ENCODE measurements at regions not wholly inside any gene's neighbourhood (a gene's known extent, or its start where the extent isn't known, plus 50 kb on each side); places are given as distances from the start of the nearest gene placed in this dataset.

GRCh38 chr2:108080177-108080576 lies 93.9 kb downstream of the SLC5A7 start:
- no peak for TF ChIP-seq CTCF (IDR thresholded peaks at IDR 0.05; ENCODE audit: low read depth, low read length)

DNA sequence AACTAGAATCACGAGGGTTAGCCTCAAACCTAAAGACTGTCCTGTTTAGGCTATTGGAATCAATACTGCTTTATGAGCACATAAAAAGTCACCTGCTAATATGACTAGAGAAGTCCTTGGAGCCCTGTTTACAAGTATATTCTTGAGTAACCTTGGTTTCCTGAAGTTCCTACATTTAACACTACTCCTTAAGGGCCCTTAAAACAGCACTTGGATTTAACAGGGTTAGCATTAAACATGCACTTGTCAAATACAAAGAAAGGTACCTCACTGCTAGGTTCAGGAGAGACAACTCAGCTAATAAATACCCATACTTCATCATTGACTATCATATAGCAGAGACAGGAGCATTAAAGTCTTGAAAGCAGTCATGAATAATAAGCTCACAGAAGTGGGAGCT lies 96.7 kb downstream of the SLC5A7 start:
- H3K4me3 ChIP-seq (ENCODE audit: low read depth, low read length): no peak overlapping the region
- no peak for TF ChIP-seq CTCF (IDR thresholded peaks at IDR 0.05; ENCODE audit: low read depth, low read length)

More at GRCh38 chr2:108080177-108080576, 93.9 kb downstream of the SLC5A7 start:
- no peak overlapping the region for H3K4me3 ChIP-seq (ENCODE audit: low read depth, low read length)

DNA sequence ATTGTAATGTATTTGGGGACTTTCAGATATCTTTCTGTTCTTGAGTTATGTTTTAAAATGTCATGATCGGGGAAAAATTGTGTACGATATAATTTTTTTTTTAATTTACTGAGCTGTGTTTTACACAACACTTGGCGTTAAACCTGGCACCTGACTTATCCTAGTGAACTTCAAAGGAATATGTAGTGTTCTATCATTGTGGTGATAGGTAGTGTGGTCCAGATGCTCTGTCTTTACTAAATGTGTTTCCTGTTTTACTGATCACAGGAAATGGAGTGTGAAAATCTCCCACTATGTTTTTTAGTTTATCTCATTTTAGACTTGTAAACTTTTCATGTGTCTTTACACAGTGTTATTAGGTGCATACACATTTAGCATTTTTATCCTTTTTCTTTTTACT lies 98.0 kb downstream of the SLC5A7 start:
- H3K4me3 ChIP-seq (ENCODE audit: low read depth, low read length): no peak overlapping the region
- no peak for TF ChIP-seq CTCF (IDR thresholded peaks at IDR 0.05; ENCODE audit: low read depth, low read length)

DNA sequence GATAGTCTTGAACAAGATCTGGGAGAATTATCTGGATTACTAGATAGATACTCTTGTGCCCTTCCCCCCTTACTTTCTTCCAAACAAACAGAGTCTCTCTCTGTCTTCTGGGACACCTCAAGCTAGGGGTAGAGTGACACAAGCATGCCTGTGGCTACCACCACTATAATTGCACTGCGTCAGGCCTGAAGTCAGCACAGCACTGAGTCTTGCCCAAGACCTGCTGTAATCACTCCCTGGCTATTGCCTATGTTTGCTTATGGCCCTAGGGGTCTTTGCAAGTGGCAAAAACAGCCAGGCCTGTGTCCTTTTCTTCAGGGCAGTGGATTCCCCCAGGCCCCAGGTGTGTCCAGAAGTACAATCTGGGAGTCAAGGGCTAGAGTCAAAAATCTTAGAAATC lies 106.6 kb downstream of the SLC5A7 start:
- H3K4me3 ChIP-seq (ENCODE audit: low read depth, low read length): no peak overlapping the region
- no peak for TF ChIP-seq CTCF (IDR thresholded peaks at IDR 0.05; ENCODE audit: low read depth, low read length)

DNA sequence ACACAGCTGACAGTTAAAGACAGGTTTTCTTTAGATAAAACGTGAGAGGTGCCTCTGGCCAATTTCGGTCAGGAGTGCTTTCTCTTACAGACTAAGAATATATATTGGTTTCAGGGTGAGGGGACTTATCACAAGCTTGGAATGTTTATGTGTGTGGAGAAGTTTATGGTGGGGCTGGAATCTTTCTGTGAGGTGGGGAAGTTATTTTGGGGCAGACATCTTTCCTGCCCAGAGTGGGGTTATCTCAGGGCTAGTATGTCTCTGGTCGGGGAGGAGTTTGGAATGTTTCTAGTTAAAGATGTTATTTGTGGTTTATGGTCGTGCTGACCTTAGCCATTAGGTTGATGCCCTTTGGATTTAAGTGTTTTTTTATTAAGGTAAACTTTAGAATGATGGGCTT lies 115.2 kb downstream of the SLC5A7 start:
- H3K4me3 ChIP-seq (ENCODE audit: low read depth, low read length): no peak overlapping the region
- TF ChIP-seq CTCF (IDR thresholded peaks at IDR 0.05; ENCODE audit: low read depth, low read length): no peak

DNA sequence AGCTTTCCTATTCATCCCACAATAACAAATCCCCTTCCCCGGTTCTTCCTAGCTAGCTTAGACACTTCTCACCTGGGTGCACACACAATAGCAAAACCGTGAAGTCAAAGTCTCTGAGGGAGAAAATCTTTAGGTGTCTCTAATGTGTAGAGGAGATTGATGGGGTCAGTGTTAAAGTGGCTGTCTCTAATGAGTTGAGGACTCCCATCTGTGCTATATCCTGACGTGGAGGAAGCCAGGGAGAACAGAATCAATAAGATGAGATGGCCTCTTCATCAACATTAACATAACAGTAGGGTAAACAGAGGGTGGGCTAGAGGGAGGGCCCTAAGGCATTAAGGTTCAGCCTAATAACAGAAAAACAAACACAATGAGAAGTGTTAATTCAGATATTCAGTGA lies 120.4 kb downstream of the SLC5A7 start:
- no peak overlapping the region for H3K4me3 ChIP-seq (ENCODE audit: low read depth, low read length)
- no peak for TF ChIP-seq CTCF (IDR thresholded peaks at IDR 0.05; ENCODE audit: low read depth, low read length)

- H3K4me3 ChIP-seq (ENCODE audit: low read depth, low read length): no peak overlapping the region
- no peak for TF ChIP-seq CTCF (IDR thresholded peaks at IDR 0.05; ENCODE audit: low read depth, low read length)
These were observed 125.6 kb downstream of the SLC5A7 start for GRCh38 chr2:108111936-108112335.
